ENCODE measurements at regions not wholly inside any gene's neighbourhood (a gene's known extent, or its start where the extent isn't known, plus 50 kb on each side); places are given as distances from the start of the nearest gene placed in this dataset.

DNA sequence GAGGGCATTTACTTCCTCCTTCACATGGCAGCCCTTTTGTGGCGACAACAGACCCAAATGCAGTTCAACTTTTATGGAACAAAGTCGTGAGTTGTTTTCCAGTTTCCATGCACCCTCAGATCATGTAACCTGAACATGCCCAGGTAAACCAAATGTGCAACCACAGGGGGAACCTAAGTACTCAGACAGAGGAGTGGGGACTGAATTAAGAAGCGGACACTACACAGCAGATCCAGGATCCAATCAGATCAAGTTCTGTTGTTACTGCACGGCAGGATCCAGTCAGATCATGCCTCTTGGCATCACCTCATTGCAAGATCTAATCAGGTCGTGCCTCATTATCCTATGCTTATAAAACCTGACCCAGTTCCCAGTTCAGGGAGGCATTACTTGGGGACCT lies 115.7 kb downstream of the MATN1 start:
- DNase-seq = no peak

DNA sequence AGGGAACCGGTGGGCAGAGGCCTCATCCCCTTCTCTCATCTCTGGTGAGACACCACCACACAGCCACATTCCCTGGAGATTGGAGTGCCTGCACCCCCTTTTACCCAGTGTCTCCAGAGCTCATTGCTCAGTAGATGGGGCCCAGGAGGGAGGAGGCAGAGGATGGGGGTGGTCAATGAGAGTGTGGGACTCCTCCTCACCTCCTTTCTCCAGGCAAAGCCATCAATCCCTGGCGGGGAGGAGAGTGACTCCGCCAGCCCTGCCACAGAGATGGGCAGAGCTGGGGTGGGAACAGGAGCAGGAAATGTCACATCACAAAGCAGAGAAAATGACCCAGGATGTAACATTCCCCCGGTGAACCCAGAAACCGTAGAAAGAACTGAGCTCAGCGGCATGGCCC lies 117.2 kb downstream of the MATN1 start:
- DNase-seq = no peak

- no peak for DNase-seq
These were observed 117.9 kb downstream of the MATN1 start for GRCh38 chr1:30605441-30605920.

GRCh38 chr1:30604801-30605440 lies 118.5 kb downstream of the MATN1 start:
- DNase-seq = no peak

DNA sequence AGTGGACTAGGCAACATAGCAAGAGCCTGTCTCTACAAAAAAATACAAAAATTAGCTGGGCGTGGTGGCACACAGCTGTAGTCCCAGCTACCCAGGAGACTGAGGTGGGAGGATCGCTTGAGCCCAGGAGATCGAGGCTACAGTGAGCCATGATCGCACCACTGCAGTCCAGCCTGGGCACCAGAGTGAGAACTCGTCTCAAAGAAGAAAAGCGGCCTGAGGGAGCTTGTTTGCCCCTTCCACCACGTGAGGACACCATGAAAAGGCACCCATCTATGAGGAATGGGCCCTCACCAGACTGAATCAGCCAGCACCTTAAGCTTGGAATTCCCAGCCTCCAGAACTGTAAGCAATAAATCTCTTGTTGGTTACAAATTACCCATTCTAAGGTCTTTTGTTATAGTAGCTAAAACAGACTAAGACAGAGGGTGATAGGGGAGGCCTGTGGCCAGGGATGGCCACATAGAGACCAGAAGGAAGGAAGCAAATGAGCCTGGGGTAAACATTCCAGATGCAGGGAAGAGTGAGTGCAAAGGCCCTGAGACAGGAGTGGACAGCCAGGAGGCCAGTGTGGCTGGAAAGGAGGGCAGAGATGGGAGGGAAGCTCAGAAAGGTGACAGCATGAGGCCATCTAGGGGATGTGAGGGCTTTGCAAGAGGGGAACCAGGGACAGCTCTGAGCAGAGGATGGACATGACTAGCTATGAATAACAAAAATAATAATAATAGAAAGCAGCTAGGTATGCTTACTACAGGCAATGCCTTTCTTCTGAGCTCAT lies 120.1 kb downstream of the MATN1 start:
- no peak for DNase-seq

DNA sequence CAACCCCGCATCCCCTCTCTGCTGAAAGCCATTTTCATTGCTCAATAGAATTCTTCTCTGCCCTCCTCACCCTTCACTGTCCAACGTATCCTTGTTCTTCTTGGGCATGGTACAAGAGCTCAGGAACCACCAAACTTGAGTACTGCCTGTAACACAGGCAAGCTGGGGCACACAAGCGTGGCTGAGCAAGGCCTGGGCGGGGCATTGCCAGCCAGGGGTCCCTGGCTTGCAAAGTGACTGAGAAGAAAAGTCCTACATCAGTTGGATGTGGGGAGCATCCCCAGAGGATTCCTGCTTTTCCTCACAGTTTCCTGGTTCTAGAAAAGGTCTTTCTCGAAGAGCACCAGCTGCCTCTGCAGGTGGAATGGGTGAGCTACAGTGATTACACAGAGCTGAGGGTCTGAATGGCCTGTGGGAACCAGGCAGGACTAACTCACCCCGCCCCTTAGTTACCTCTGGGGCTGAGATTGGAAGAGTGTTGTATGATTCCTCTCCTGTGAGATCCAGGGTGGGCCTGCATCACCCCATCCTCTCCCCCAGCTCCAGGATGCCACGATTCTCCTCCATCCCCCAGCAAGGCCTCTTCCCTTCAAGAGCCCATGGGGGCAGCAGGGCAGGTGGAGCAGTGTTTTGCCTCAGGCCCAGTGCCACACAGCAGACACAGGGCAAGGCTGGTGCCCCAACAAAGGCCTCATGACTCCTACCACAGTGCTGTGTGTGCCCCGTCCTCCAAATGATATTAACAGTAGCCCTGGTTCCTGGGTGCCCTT lies 121.9 kb downstream of the MATN1 start:
- DNase-seq = no peak

GRCh38 chr1:30600706-30601105 lies 122.7 kb downstream of the MATN1 start:
- DNase-seq = no peak

- no peak for DNase-seq
These were observed 123.1 kb downstream of the MATN1 start for GRCh38 chr1:30600258-30600657.

DNA sequence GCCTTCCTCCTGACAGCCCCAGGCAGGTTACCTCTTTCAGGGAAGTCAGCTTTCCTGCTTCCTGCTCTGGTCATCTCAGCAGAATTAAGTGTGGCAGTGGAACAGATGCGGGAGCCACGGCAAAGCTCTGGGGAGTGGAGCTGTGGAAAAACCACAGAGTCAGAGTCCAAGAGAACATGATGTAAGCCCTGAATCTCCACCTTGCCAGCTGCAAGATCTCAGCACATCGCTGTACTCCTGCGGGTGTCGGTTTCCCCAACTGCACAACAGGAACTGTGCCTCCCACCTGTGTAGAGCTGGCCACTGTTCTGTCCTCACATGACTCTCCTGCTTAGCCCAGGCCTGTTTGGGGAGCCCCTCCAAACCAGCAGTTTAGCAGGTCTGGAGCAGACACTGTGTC lies 123.7 kb downstream of the MATN1 start:
- no peak for DNase-seq

- no peak for DNase-seq
These were observed 124.7 kb downstream of the MATN1 start for GRCh38 chr1:30598571-30599114.

GRCh38 chr1:30597711-30598110 lies 125.7 kb downstream of the MATN1 start:
- DNase-seq = no peak

DNA sequence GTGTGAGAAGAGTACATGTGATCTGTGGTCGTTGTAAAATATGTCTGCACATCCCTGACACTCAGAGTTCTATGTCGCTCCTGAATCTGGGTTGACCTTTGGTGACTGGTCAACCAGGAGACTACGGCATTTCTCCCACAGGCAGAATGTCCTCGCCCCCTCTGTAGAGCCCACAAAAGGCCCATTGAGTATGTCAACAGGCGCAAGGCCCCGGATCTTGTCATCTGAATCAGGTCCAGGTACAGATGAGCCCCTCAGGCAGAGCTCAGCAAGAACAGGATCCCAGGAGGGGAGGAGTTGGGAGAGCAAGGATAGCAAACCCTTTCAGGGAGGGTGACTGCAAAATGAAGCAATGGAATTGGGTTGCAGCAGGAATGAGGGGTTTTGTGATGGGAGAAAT lies 126.5 kb downstream of the MATN1 start:
- DNase-seq = no peak

GRCh38 chr1:30596470-30596869 lies 126.9 kb downstream of the MATN1 start:
- no peak for DNase-seq

GRCh38 chr1:30589083-30589482 lies 134.3 kb downstream of the MATN1 start:
- DNase-seq = no peak

- no peak for DNase-seq
These were observed 134.9 kb downstream of the MATN1 start for GRCh38 chr1:30588311-30589073.

- no peak for DNase-seq
These were observed 136.7 kb downstream of the MATN1 start for GRCh38 chr1:30586671-30587070.

- DNase-seq = no peak
These were observed 143.8 kb downstream of the MATN1 start for GRCh38 chr1:30579580-30579979.

- no peak for DNase-seq
These were observed 148.3 kb downstream of the MATN1 start for GRCh38 chr1:30575066-30575465.

DNA sequence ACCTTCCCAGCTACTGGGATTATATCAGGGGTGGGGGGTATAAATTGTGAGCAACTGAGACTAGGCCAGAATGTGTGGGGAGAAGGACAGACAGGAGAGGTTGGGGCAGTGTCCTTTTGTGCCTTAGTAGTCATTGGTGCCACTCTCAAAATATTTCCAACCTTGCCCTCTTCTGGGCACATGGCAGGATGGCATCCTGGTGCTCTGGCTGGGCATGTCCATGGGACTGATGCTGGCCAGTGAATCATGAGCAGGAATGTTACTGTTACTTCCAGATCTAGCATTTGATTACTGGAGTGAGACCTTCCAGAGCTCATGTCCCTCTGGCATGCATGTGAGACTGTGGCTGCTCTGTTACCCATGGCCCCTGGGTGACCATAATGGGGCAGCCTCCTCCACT lies 151.2 kb downstream of the MATN1 start:
- no peak for DNase-seq

GRCh38 chr1:30571380-30571779 lies 152.0 kb downstream of the MATN1 start:
- DNase-seq = no peak

- DNase-seq = no peak
These were observed 154.0 kb downstream of the MATN1 start for GRCh38 chr1:30569384-30569783.

- no peak for DNase-seq
These were observed 160.8 kb downstream of the MATN1 start for GRCh38 chr1:30562559-30562958.

DNA sequence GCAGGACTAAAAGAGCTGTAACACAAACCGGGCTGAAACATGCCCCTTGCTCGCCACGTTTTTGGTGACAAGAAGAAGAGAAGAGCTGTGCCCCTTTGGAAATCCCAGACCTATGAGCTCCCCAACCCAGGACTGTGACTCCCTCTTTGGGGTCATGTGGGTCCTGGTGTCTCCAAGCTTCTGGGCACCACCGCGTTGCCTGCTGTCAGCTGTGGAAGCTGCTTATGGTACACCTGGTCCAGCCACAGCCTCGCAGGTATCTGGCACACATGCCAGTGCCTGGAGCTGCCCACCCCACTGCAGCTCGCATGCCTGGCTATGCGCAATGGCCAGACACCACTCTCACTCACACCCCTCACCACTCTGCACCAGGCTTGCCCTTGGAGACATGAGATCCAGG lies 171.8 kb downstream of the MATN1 start:
- DNase-seq = no peak
